ENCODE measurements at regions not wholly inside any gene's neighbourhood (a gene's known extent, or its start where the extent isn't known, plus 50 kb on each side); places are given as distances from the start of the nearest gene placed in this dataset.

GRCh38 chr2:234134496-234134895 lies 84.0 kb downstream of the SPP2 start:
- TF ChIP-seq CTCF (conservative IDR thresholded peaks at IDR 0.05; ENCODE audit: low read length) = no peak
- no peak for TF ChIP-seq EZH2phosphoT487 (IDR thresholded peaks at IDR 0.05; ENCODE audit: borderline replicate concordance, low read depth, low read length)
